HUES48 (cell line): ENCODE measurements at regions not wholly inside any gene's neighbourhood (a gene's known extent, or its start where the extent isn't known, plus 50 kb on each side); places are given as distances from the start of the nearest gene placed in this dataset.
"Not testable (repeated sequence)": the region's sequence is repeated elsewhere in the genome, so short reads cannot be mapped to it uniquely, and the experiment has no call there.

Experiments used
- H3K27ac ChIP-seq: one replicate; pipeline ENCODE4 v1.7.0; 2013; ENCODE audit warnings: low read depth, low read length, inconsistent platforms
- H3K27me3 ChIP-seq: 2 replicates; pipeline ENCODE4 v1.6.1; 2013; ENCODE audit warnings: mild to moderate bottlenecking, low read length; ENCODE audit not compliant: control insufficient read depth, insufficient read depth
- H3K36me3 ChIP-seq: 2 replicates; pipeline ENCODE4 v1.6.1; 2013; ENCODE audit warnings: low read length; ENCODE audit not compliant: control insufficient read depth, insufficient read depth
- H3K4me1 ChIP-seq: 2 replicates; pipeline ENCODE4 v1.6.1; 2013; ENCODE audit warnings: mild to moderate bottlenecking, low read length; ENCODE audit not compliant: control insufficient read depth, insufficient read depth
- H3K4me3 ChIP-seq: 2 replicates; pipeline ENCODE4 v1.5.1; 2013; ENCODE audit warnings: mild to moderate bottlenecking, low read depth, low read length
- H3K9ac ChIP-seq: 2 replicates; pipeline ENCODE4 v1.6.1; 2013; ENCODE audit warnings: mild to moderate bottlenecking, low read depth, low read length, moderate library complexity
- H3K9me3 ChIP-seq: 2 replicates; pipeline ENCODE4 v1.6.1; 2013; ENCODE audit warnings: low read length; ENCODE audit not compliant: control insufficient read depth, insufficient read depth

- Histone ChIP-seq H3K27me3 (no peaks in the 10 kb centered on the region), H3K4me3 (no peak overlapping the region), H3K36me3 (no peaks in the 10 kb centered on the region), H3K27ac (no peak overlapping the region), H3K9ac (no peak overlapping the region), H3K9me3 (no peaks in the 10 kb centered on the region), H3K4me1 (no peaks in the 10 kb centered on the region)
Observed at GRCh38 chr4:38382520-38382919, 281.5 kb upstream of the KLF3 start.

- Histone ChIP-seq H3K9ac (no peak overlapping the region), H3K27me3 (no peaks in the 10 kb centered on the region), H3K9me3 (no peaks in the 10 kb centered on the region), H3K36me3 (no peaks in the 10 kb centered on the region), H3K4me3 (no peak overlapping the region), H3K4me1 (no peaks in the 10 kb centered on the region), H3K27ac (no peak overlapping the region)
Observed at GRCh38 chr4:38383646-38384121, 280.3 kb upstream of the KLF3 start.

- Histone ChIP-seq H3K36me3 (no peaks in the 10 kb centered on the region), H3K9me3 (peaks cover 3% of the 10 kb centered on the region; the same call in 1 of the 2 replicates), H3K27me3 (no peaks in the 10 kb centered on the region), H3K27ac (no peak overlapping the region), H3K4me1 (no peaks in the 10 kb centered on the region), H3K9ac (no peak overlapping the region), H3K4me3 (no peak overlapping the region)
Observed at GRCh38 chr4:38385093-38386004, 278.6 kb upstream of the KLF3 start.

GRCh38 chr4:38386005-38386551 is 277.9 kb upstream of the KLF3 start:
- Histone ChIP-seq H3K36me3 (no peaks in the 10 kb centered on the region), H3K9ac (no peak overlapping the region), H3K9me3 (peaks cover 10% of the 10 kb centered on the region; the same call in 1 of the 2 replicates), H3K27me3 (no peaks in the 10 kb centered on the region), H3K27ac (no peak overlapping the region), H3K4me1 (no peaks in the 10 kb centered on the region), H3K4me3 (no peak overlapping the region)

- Histone ChIP-seq H3K27ac (no peak overlapping the region), H3K9me3 (peaks cover 14% of the 10 kb centered on the region; the same call in 1 of the 2 replicates), H3K4me3 (no peak overlapping the region), H3K9ac (no peak overlapping the region), H3K27me3 (no peaks in the 10 kb centered on the region), H3K4me1 (no peaks in the 10 kb centered on the region), H3K36me3 (no peaks in the 10 kb centered on the region)
Observed at GRCh38 chr4:38386654-38387188, 277.3 kb upstream of the KLF3 start.

- H3K9me3 ChIP-seq = peaks cover 20% of the 10 kb centered on the region; the same call in 1 of the 2 replicates
Observed at GRCh38 chr4:38387348-38387747, 276.7 kb upstream of the KLF3 start.

GRCh38 chr4:38387819-38388218 is 276.2 kb upstream of the KLF3 start:
- Histone ChIP-seq H3K4me3 (no peak overlapping the region), H3K9me3 (peaks cover 25% of the 10 kb centered on the region), H3K4me1 (no peaks in the 10 kb centered on the region), H3K27me3 (no peaks in the 10 kb centered on the region), H3K36me3 (no peaks in the 10 kb centered on the region), H3K27ac (no peak overlapping the region), H3K9ac (no peak overlapping the region)

More at GRCh38 chr4:38387348-38387747, 276.7 kb upstream of the KLF3 start:
- Histone ChIP-seq H3K4me1 (no peaks in the 10 kb centered on the region), H3K27ac (no peak overlapping the region), H3K4me3 (no peak overlapping the region), H3K9ac (no peak overlapping the region), H3K36me3 (no peaks in the 10 kb centered on the region), H3K27me3 (no peaks in the 10 kb centered on the region)

GRCh38 chr4:38388907-38389306 is 275.1 kb upstream of the KLF3 start:
- not testable (repeated sequence) for H3K36me3 ChIP-seq, H3K4me3 ChIP-seq, H3K4me1 ChIP-seq, H3K9ac ChIP-seq, H3K27me3 ChIP-seq, H3K27ac ChIP-seq
- peaks cover 27% of the 10 kb centered on the region for H3K9me3 ChIP-seq

GRCh38 chr4:38390969-38391545 is 272.9 kb upstream of the KLF3 start:
- Histone ChIP-seq H3K27ac (no peak overlapping the region), H3K27me3 (no peaks in the 10 kb centered on the region), H3K4me3 (no peak overlapping the region), H3K4me1 (no peaks in the 10 kb centered on the region), H3K9ac (no peak overlapping the region), H3K36me3 (no peaks in the 10 kb centered on the region), H3K9me3 (peaks cover 30% of the 10 kb centered on the region)

- no peak overlapping the region for H3K27ac ChIP-seq
- no peak overlapping the region for H3K9ac ChIP-seq
- peaks cover 30% of the 10 kb centered on the region for H3K9me3 ChIP-seq
- H3K36me3 ChIP-seq = no peaks in the 10 kb centered on the region
- H3K4me1 ChIP-seq = no peaks in the 10 kb centered on the region
- no peaks in the 10 kb centered on the region for H3K27me3 ChIP-seq
- no peak overlapping the region for H3K4me3 ChIP-seq
Observed at GRCh38 chr4:38392223-38392855, 271.7 kb upstream of the KLF3 start.
